ENCODE measurements at regions not wholly inside any gene's neighbourhood (a gene's known extent, or its start where the extent isn't known, plus 50 kb on each side); places are given as distances from the start of the nearest gene placed in this dataset.
"Not testable (repeated sequence)": the region's sequence is repeated elsewhere in the genome, so short reads cannot be mapped to it uniquely, and the experiment has no call there.

GRCh38 chr2:222024932-222025880 is 273.6 kb downstream of the PAX3 start:
- no peak overlapping the region for H3K27ac ChIP-seq
- no peak overlapping the region for H3K4me3 ChIP-seq

DNA sequence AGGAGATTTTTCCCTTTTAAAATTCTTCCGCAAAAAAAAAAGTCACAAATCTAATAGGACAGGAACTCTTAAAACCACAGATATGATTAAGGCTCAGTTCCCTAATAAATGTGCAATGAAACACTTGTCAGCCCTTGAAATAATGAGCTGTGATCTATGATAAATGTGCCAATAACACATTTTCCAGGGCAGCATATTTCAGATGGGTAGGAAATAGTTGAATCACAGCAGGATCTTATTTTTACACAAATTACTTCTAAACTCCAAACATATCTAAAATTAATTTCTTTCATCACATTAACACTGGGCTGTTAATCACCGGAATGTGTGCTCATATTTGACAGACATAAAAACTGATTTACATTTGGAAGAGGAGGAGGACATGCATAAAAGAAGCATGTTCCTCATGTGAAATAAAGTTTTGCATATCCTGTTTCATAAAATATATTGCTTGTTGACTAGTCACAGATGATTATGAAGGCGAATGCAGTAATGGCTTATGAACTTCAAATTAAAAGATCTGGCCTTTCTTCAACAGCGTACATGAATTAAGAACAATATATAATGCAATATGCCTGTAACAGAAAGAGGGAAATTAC is 281.4 kb downstream of the PAX3 start:
- Histone ChIP-seq H3K4me3 (no peak overlapping the region), H3K27ac (no peak overlapping the region)

GRCh38 chr2:222013889-222014288 is 284.9 kb downstream of the PAX3 start:
- Histone ChIP-seq H3K27ac (no peak overlapping the region), H3K4me3 (no peak overlapping the region)

DNA sequence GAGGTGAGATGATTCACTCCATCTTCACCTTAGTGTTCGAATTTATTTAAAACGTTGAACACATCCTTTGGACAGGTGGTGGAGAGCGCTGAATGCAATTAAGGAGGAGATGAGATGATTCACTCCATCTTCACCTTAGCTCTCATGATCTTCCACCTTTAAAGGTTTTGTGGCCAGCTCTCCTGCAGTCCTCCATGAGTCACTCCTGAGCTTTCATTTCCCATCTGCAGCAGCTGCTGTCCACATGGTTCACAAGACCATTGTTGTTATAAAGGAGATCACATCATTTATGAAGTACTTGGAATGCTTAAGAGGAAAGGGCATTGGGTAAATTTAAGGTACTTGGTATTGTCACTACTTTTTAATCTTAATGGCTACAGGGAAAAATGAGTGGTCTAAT is 298.5 kb downstream of the PAX3 start:
- no peak overlapping the region for H3K27ac ChIP-seq
- H3K4me3 ChIP-seq, result no peak overlapping the region

- no peak overlapping the region for H3K4me3 ChIP-seq
These were observed 299.1 kb downstream of the PAX3 start for GRCh38 chr2:221999717-222000116.

GRCh38 chr2:221999166-221999565 is 299.6 kb downstream of the PAX3 start:
- H3K27ac ChIP-seq, result no peak overlapping the region
- no peak overlapping the region for H3K4me3 ChIP-seq

More at GRCh38 chr2:221999717-222000116, 299.1 kb downstream of the PAX3 start:
- H3K27ac ChIP-seq, result no peak overlapping the region

DNA sequence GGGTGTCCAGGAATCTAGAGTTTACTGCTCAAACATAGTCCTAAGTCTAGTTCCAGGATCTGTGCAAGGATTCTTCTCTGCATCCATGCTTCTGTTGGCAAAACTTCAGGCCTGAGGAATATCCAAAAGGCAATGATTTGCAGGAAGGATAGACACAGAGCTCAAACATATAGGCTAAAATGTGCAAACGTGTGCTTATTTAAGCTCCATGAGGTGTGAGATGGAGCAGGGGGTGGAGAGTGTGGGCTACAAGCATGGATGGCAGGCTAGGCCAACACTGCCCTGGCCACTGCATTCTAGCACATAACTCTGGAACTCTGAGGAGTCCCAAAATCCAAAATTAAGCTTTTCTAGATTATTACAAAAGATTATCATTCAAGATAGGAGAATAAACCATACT is 301.1 kb downstream of the PAX3 start:
- Histone ChIP-seq H3K4me3 (no peak overlapping the region), H3K27ac (no peak overlapping the region)

GRCh38 chr2:221997100-221997499 is 301.7 kb downstream of the PAX3 start:
- no peak overlapping the region for H3K4me3 ChIP-seq
- H3K27ac ChIP-seq, result no peak overlapping the region

DNA sequence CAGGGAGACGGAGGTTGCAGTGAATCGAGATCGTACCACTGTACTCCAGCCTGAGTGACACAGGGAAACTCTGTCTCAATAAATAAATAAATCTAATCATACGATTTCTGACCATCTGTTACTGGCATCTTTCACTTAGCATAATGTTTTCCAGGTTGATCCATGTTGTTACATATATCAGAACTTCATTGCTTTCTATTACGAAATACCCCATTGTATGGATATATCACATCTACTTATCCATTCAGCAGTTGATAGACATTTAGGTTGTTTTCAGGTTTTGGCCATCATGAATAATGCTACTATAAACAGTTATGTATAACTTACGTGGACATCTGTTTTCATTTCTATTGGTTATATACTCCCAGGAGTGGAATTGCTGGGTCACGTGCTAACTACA is 303.9 kb downstream of the PAX3 start:
- Histone ChIP-seq H3K4me3 (no peak overlapping the region), H3K27ac (no peak overlapping the region)

DNA sequence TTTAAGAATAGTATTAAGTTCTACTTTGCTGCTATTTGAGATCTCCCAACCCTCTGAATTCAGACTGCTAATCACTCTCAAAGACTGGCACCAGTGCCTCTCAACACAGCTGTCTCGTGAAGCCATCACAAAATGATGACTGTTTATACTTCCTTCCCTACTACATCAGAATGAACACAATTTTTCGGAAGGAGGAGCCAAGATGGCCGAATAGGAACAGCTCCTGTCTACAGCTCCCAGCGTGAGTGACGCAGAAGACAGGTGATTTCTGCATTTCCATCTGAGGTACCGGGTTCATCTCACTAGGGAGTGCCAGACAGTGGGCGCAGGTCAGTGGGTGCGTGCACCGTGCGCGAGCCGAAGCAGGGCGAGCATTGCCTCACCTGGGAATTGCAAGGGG is 314.4 kb downstream of the PAX3 start:
- not testable (repeated sequence) for H3K27ac ChIP-seq, H3K4me3 ChIP-seq

- Histone ChIP-seq H3K27ac (no peak overlapping the region), H3K4me3 (no peak overlapping the region)
These were observed 316.8 kb downstream of the PAX3 start for GRCh38 chr2:221981912-221982470.

DNA sequence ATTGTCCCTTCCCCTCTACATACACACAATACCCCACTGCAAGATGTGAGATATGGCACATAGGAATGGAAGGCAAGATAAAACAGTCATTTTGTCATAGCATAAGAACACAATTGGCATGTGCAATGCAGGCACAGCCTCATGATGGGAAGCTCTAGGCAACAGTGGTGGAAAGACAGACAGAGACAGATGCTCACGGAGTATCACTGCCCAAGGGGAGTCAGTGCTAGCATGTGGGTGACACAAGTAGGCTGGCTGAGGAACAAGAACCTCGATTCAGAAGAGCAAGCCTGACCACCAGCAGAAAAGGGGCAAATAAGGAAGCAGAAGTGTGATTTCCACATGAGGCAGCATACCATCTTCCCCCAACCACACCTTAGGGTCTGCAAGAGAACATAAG is 323.6 kb downstream of the PAX3 start:
- Histone ChIP-seq H3K27ac (no peak overlapping the region), H3K4me3 (no peak overlapping the region)

- no peak overlapping the region for H3K27ac ChIP-seq
- no peak overlapping the region for H3K4me3 ChIP-seq
These were observed 324.9 kb downstream of the PAX3 start for GRCh38 chr2:221973902-221974301.

GRCh38 chr2:221973502-221973901 is 325.3 kb downstream of the PAX3 start:
- Histone ChIP-seq H3K4me3 (no peak overlapping the region), H3K27ac (no peak overlapping the region)

DNA sequence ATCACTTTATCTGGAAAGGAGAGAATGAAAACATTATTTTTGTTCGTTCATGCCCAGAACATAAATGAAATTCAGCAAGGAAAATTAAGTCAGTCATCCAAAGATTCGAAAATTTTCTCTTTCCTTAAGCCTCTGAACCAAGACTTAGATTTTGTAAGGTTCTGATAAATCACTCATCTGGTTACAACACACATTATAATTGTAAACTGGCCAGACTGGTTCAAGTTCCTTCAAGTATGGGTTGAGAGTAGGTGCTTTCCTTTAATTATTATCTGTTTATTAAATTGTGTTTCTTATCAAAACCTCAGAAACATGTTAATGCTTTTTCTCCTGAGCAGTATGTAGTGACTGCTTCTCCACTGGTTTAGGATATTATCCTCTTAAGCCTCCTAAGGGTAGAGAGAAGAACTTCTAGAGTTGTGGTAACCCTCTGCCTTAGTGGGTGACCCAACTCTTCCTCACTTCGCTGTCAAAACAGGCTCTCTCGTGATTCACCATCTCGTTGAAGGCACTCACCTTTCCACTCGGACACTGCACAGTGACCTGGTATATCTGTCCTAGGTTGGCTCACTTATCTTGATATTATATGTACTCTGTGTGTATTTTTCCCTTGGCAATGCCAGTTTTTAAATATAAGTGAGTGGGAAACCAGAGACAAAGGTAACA is 325.9 kb downstream of the PAX3 start:
- Histone ChIP-seq H3K27ac (no peak overlapping the region), H3K4me3 (no peak overlapping the region)

DNA sequence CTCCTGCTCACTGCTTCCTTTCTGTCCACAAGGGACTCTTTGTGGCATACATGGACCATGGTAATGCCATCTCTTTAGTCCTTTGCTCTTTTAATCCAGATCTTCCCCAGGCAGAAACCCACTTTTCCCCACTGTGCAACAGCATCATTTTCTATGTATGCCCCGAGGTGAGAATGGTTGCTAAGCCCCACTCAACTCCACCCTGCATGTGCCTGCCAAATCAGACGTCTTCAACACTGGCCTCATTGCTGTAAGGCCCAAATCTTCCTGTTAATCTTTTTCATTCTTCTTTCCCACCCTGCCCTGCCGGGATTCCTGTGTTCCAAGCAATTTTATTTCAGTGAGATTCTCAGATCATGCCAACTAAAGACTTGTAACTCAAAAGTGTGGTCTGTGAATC is 328.4 kb downstream of the PAX3 start:
- no peak overlapping the region for H3K4me3 ChIP-seq
- H3K27ac ChIP-seq, result no peak overlapping the region

DNA sequence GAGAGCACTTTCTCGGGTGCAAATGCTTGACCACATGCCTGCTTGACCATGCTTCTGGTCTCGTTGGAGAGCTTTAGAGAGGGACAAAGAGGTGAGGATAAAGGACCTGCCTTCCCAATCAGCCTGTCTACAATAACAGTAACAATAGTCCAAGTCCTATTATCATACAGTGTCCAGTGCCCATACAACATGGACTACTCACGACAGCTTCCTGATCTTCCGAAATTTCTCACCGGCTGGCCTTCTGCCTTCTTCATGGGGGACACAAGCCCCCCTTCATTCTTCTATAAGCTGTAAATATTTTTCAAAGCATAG is 329.0 kb downstream of the PAX3 start:
- H3K27ac ChIP-seq, result no peak overlapping the region
- H3K4me3 ChIP-seq, result no peak overlapping the region

GRCh38 chr2:221969087-221969829 is 329.5 kb downstream of the PAX3 start:
- H3K27ac ChIP-seq, result no peak overlapping the region
- H3K4me3 ChIP-seq, result no peak overlapping the region

DNA sequence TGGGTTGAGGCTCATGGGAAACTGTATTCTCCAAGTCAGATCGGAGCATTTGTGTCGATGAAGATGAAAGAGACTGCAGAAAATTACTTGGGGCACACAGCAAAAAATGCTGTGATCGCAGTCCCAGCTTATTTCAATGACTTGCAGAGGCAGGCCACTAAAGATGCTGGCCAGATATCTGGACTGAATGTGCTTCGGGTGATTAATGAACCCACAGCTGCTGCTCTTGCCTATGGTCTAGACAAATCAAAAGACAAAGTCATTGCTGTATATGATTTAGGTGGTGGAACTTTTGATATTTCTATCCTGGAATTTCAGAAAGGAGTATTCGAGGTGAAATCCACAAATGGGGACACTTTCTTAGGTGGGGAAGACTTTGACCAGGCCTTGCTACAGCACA is 336.6 kb downstream of the PAX3 start:
- H3K27ac ChIP-seq, result no peak overlapping the region
- H3K4me3 ChIP-seq, result no peak overlapping the region

DNA sequence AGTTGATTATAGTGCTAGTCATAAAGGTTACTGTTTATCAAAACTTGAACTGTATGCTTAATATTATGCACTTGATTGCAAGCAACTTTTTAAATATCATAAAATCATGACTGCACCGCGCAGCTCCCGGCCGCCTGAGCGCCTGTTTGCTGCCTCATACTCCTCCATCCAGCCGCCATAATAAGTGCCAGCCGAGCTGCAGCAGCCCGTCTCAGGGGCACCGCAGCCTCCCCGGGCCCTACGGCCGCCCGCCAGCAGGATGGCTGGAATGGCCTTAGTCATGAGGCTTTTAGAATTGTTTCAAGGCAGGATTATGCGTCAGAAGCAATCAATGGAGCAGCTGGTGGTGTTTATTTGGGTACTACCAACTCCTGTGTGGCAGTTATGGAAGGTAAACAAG is 337.2 kb downstream of the PAX3 start:
- Histone ChIP-seq H3K4me3 (no peak overlapping the region), H3K27ac (no peak overlapping the region)
